Stimulated activated CD8-positive, alpha-beta memory T cell treated with anti-CD3 and anti-CD28 coated beads, Interleukin-12 subunit alpha, Interleukin-12 subunit beta, amount 100 ng/mL, for 24 hours (primary cell): ENCODE measurements at regions not wholly inside any gene's neighbourhood (a gene's known extent, or its start where the extent isn't known, plus 50 kb on each side); places are given as distances from the start of the nearest gene placed in this dataset.
"Not testable (repeated sequence)": the region's sequence is repeated elsewhere in the genome, so short reads cannot be mapped to it uniquely, and the experiment has no call there.

Experiments used
- DNase-seq: peaks from one replicate; pipeline ENCODE4 v3.0.0-alpha.2; 2020; ENCODE audit errors: extremely low read depth

DNA sequence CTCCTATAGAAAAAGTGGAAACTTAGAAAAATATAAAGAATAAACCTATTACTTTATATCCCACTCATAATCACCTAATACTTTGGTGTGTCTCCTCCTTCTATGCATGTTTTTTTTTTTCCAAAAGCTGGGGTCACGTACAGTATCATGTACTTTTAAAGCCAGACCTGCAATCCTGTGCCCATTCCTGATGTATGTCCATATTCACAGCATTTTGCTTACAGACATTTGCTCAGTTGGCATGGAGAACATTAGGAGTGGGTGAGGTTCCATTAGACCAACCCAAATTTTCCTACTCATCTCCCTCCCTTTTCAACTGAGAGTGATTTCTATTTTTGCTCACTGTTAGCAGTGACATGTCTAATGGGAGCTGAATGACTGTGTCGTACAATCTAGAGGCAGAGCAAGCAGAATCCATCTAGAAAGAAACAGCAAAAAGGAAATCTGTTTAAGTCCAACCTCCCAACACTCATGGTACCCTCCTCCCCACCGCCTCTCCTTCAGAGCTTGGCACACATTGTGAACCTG is 195.6 kb upstream of the KLF3 start:
- no peak for DNase-seq

DNA sequence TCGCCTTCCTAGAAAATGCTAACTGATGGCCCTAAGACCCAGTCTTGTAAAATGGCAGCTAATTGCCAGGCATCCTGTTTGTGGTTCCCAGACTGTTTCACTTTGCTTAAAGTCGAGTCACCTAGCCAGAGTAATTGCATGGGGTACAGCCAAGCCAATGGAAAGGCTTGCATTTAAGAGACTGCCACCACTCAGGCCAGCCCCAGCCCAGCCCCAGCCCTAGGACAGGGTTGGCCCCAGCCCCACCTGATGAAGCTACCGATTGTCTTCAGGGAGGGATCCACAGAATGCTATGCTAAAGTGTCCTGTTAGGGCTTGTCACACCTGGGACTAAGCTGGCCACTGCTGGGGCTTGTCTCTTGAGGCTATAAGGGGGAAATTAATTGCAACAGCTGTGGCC is 194.6 kb upstream of the KLF3 start:
- no peak for DNase-seq

DNA sequence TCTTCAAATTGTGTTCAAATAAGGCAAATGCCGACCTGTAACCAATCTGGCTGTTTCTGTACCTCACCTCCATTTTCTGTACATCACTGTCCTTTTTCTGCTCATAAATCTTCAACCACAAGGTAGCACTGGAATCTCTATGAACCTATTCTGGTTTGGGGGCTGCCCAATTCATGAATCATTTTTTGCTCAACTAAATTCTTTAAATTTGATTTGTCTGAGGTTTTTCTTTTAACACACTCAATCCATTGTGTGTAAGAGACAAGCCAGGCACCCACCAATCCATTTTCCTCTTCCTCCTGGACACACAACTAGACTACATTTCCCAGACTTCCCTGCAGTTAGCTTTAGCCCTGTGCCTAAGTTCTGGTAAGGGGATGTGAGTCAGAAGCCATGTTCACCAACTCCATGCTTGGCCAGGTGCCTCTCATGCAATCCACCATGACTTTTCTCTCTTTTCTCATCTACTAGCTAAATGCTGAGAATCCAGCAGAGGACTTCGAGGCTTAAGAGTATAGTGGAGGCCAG is 193.2 kb upstream of the KLF3 start:
- no peak for DNase-seq

DNA sequence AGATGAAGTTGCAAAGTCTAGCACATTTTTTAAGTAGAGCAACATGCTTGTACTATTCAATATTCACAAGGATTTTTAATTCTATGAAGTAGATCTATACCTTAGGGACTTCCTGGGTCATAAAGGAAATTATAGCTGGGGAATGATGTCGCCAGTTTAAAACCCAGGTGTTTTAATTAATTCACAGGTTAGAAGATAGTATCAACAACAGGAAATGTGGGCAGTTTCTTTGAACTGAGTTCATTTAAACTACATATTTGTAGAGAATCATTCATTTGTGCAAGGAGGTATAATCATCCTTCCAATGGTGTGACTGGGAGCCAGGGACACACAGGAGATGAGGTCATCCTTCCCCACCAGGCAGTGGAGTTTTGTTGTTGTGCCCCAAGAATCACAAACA is 181.3 kb upstream of the KLF3 start:
- no peak for DNase-seq

DNA sequence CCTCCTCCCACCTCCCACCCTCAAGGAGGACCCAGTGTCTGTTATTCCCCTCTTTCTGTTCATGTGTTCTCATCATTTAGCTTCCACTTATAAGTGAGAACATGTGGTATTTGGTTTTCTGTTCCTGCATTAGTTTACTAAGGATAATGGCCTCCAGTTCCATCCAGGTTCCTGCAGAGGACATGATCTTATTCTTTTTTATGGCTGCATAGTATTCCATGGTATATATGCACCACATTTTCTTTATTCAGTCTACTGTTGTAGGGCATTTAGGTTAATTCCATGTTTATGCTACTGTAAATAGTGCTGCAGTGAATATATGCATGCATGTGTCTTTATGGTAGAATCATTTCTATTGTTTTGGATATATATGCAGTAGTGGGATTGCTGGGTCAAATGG is 180.4 kb upstream of the KLF3 start:
- not testable (repeated sequence) for DNase-seq

DNA sequence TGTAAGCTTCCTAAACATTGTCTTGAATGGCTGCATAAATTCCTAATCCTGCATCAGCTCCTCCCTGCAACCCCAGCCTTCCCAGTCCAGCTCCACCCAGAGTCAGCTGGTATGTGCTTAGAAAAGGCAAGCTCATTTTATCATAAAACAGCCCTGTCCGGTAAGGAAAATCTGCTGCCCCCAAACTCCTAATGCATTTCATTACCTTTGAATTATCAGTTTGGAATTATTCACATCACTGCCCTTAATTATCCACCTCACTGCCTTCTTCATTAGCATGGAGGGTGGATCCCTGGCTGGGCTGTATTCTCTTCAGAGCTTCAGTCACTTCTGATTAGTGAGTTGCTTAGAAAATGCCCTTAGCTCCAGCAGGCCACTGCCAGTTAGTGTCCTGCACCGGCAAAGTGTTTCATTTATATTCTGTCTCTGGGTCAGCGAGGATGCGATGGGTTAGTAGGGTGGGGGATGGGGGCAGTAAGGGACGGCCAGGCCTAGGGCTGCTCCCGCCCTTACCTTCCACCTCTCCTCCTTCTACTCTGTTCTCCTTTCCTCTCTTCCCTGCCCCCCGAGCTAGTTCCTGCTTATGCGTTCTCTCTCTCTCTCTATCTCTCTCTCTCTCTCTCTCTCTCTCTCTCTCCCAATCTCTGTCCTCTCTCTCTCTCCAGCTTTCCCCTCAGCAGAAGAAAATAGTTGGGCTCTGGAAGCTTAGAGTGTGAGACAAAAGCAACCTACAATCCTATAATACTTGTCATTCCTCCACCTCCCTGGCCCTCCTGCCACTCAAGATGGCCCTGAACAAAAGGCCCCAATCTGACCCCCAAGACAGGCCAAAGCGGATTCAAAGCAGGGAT is 174.8 kb upstream of the KLF3 start:
- DNase-seq: no peak

DNA sequence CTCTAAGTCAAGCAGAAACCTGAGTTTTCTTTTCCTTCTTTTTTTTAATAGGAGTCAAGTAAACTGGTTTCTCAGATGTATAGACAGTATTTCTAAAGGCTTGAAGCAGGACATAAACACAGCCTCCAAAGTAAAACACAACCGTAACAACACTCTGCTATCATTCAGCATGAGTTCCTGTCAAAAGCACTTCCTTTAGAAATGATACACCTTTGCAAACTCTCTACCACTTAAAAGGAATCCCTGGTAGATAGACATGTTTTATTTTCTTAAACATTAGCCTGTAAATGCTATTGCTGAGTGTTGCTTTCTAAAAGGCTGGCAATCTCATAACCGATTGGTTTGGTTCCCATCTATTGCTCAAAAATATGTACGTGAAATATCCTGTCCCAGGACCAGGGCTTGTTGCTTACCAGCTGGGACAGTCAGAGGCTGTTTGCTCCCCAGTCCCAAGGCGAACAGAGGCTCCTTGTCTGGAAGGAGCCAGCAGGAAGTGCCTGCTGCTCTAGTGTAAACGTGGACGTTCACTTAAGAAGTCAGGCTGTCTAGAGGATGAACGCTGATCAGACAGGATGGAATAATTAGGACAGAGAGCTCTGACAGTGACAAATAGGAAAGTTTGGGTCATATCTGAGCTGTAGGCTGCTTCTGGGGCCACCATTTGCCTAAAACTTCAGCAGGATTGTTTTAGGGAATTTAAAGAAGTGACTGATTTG is 173.9 kb upstream of the KLF3 start:
- DNase-seq: no peak

DNA sequence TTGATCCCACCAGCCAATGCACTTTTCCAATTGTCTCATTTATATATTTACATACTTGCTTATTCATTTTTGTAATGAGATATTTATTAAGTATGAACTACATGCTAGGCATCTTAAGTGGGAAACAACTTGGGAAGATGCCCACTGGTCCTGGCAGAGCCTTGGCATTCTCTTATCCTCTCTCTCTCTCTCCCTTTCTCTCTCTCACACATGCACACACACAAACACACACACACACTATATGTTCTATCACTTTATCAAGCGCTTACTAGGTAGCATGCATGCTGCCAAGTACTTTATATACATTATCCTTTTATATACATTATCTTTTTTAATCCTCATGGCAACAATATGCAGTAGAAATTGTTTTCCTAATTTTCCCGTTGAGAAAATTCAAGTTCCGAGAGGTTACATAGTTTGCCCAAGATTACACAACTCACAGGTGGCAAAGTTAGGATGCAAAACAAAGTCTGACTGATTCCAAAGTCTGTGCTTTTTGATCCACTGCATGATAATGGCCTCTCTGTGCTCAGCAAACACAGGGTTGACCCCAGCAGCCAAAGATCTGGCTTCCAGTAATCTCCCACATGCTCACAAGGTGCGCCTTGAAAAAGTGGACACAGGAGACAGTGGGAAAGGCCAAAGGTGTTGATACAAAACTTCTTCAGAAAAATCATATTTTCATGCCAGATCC is 173.1 kb upstream of the KLF3 start:
- no peak for DNase-seq

DNA sequence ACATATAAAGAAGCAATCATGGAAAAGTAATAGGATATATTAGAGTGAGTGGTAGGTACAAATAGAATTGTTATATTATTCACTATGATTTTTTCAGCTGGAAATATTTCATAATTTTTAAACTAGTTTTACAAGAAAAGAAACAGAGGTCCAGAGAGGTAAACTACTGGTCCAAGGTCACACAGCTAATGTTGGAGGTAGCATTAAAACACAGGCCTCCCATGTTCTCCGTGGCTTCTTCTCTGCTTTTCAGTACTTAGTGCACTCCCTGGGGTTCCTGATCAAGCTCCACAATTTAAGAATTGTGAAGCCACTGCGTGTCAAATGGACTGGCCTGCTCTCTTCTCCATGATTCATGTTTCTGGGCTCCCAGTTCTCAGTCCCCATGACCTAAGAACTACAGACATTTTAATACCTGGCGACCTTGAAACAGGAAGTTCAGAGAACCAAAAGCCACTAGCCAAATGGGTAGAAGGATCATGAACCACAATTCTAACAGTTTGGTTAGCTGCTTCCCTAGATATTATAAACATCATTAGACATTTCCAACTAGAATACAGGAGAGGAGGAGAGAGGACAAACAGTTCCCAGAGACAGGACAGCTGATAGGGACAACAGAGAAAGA is 172.0 kb upstream of the KLF3 start:
- no peak for DNase-seq

DNA sequence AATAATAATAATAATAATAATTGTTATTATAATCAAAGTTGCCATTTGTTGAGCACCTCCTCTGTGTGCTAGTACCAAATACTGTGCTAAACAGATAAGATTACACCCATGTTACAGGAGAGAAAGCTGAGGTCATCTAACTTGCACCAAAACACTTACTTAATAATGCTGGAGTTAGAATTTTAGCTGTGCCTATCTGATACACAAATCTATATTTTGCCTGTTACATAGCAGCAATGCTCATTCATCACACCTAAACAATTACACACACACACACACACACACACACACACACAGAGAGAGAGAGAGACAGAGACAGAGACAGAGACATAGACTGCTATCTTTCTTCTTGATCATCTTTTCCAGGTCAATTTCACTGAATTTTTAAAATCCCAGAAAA is 170.9 kb upstream of the KLF3 start:
- no peak for DNase-seq

DNA sequence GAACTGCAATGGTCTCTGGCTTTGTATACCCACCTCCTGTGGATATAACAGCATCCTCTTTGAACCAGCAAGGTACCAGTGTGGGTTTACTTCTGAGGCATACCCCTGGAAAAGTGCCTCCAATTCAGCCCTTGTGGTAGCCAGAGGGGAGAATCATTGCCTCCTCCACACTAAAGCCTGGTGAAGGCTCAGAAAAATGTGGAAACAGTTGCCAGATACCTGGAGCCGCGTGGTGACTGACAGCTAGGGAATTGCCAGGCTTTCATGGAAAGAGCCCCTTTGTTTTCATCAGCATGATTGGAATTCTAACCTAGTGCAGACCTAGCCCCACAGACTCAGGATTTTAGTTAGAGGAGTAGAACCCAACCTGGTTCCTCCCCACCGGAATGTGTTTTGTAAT is 168.6 kb upstream of the KLF3 start:
- DNase-seq: no peak

DNA sequence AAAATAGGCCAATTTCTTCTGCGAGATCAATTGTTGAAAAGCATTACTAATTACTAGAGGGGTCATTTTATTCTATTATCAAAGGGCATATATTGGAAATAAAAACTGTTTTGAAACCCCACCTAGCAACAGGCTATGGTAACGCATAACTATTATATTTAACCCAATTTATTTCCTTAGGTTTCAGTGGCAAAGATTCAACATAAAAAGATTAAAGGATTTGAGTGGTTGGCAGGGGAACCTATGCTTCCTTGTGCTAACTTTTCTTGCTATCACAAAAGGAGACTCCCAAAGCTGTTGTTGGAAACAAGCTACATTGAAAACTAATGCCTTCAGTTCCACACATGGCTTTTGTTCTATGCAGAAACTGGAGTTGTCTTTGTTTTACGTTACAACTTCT is 166.9 kb upstream of the KLF3 start:
- DNase-seq: no peak

DNA sequence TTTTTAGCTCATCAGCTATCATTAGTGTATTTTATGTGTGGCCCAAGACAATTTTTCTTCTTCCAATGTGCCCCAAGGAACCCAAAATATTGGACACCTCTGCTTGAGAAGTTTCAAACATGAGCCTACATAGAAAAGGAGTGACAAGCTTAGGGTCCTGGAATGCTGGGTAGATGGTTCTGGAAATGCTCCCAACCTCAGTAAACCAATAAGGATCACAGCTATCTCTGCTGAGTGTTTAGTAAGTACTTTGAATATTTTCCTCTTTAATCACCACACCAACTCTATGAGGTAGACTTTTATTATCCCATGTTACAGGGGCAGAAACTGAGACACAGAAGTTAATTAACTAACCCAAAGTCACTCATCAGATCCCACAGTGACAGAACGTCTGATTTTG is 164.9 kb upstream of the KLF3 start:
- DNase-seq: no peak

DNA sequence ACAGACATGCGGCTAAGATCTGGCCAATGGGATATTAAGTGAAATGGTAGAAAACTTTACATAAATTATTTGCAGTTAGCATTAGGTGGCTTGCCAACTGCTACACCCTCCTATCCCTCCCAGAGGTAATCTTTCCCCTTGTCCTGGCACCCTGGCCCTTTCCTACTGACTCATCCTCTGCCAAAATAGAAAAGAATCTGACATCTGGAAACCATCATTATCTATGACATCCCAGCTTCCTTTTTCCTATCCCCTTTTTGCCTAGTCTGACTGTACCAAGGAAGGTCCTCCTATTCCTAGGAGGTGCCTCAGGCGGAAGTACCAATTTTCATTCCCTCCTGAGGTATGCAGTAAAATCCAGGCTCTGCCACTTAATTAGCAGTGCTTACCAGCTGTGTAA is 163.6 kb upstream of the KLF3 start:
- DNase-seq: no peak

DNA sequence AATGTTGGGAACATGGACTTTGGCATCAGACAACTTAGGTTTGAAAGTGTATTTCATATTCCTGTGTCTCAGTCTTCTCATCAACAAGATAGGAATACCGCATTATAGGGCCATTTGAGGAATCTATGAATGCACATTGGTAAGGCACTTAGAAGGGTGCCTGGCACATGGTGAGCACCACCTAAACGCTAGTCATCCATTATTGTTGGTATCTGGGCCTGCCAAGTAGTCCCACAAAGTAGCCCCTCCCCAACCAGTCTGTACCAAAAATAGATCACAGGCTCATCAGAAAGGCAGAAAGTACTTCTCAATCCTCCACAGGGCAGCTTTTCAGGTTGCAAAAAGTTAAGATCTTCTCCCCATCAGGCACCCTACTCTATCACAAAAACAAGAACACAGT is 162.3 kb upstream of the KLF3 start:
- DNase-seq: no peak

DNA sequence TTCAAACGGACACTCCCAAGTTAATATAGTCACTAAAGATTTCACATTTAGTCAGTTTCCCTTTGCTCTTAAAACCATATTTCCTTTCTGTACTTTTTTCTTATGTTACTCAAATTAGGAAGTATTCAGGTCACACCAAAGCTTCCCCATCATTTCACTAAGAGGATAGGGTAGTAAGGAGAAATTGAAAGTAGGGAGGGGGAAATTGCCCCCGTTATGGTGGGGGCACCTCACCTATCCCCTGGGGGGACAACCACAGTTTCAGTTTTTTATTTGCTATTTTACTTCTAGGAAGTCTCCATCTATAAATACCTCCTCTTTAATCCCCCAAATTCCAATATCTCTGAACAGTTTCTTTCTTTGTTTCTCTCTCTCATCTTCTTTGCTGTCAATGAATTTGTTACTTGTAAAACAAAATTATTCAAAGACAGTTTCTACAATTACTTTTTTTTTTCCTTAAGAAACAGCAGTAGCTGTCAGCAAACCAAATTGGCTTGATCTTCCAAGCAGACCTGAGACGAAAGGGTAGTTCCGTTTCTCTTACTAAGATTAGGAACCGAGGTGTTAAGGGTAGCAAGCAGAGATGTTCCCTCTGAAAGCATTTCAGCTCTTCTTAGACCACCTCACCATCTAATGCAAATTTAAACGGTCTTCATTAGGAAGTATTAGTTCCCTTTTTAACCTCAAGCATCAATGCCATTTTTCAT is 160.2 kb upstream of the KLF3 start:
- DNase-seq: no peak

DNA sequence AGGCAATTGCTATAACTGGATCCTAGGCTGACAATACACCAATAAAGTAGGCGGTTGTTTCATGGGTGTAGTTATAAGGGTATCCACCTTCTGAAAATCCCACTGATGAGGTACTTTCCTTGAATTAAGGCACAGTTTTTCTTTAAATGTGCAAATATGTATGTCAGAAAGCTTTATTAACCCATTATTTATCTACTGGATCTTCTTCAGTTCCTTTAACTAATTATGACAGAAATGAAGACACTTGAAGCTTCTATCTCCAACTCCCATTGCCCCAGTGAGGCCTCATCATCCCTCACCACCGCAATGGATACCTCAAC is 159.6 kb upstream of the KLF3 start:
- no peak for DNase-seq

DNA sequence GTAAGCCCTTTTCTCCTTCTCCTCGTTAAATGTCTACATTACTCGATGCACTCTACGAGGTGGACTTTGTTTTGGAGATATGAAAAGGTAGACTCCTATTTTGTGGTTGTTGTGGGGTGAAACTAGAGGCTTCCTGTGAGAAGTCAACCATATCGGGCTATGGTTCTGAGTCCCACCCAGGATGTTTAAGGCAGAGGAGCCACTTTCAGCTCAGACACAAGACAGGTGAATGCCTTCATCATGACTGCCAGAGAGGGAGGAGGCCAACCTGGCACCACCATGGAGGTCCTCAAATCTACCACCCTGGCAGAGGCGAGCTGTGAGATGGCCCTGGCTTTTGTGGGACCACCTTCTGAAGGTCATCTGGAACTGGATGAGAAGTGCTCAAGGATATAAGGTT is 154.4 kb upstream of the KLF3 start:
- DNase-seq: no peak

DNA sequence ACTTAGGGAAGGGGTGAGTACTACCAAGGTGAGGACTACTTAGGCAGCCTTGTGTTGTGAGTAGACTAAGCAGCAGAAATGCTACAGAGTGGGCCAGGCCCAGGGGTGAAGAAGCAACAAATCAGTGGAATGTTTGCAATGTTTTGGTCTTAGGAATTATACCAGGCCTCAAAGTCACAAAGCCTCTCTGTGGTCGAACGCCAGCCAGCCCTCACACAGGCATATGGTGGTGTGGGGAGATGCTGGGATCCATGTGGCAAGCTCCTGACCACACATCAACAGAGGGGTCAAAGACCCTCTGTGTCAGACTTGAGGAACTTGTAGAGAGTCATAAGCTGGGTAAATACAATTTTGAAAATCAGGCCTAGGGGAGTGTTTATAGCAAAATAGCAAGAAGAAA is 153.8 kb upstream of the KLF3 start:
- DNase-seq: no peak

DNA sequence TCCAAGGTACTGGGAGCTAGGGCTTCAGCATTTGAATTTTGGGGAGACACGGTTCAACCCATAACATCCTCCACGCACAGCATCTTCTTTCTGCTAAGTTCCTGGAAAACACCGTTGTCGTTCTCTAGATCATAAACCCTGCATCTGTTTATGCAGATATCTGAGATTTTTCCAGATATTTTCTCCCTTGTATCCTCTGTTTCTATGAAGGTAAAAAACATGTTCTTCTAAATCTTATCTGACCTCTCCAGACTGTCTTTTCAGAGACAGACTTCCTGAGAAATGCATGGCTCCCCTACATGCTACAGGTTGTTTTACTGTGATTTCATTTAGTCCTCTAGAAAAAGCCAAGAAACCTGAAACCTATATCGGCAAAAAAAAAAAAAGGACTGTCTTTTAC is 152.3 kb upstream of the KLF3 start:
- no peak for DNase-seq

DNA sequence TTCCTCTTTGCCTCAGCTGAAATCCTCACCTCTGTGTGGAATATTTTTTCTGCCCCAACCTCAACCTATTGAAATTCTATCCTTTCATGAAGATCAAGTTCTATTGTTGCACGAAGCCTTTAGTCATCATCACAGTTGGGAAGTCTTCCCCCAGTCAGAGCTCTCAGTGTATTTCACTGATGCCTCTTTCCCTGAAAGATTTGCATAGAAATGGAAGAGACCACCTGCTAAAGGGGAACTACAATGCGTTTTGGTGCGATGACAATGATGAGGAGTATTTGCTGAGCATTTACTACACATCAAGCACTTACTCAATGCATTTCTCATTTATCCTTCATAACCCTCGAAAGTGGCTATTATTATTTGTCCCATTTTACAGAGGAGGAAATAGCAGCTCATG is 151.2 kb upstream of the KLF3 start:
- no peak for DNase-seq
